Esophagus muscularis mucosa (tissue), 4 donors: ENCODE measurements at regions not wholly inside any gene's neighbourhood (a gene's known extent, or its start where the extent isn't known, plus 50 kb on each side); places are given as distances from the start of the nearest gene placed in this dataset.

Source experiments
- CTCF ChIP-seq, 3 experiments: fragments of 200-600 bp in 2 of 3; fragments of 450-650 bp in 1 of 3; sonication (generic) in 2 of 3; IDR thresholded peaks; one replicate each; pipeline ENCODE4 v1.5.1; 2017 to 2019; ENCODE audit warnings: antibody characterized with exemption in 3 of 3, mild to moderate bottlenecking in 2 of 3, moderate library complexity in 1 of 3
- EP300 ChIP-seq: sonication (generic); formaldehyde crosslinking; IDR thresholded peaks from one replicate; pipeline ENCODE4 v1.6.1; 2017; ENCODE audit warnings: antibody characterized with exemption
- POLR2A ChIP-seq: fragments of 450-650 bp; IDR thresholded peaks from one replicate; pipeline ENCODE4 v1.6.1; 2017; ENCODE audit warnings: antibody characterized with exemption, moderate library complexity, mild to moderate bottlenecking, low read depth
- POLR2AphosphoS5 ChIP-seq, 2 donors: sonication (generic); formaldehyde crosslinking; IDR thresholded peaks; one replicate each; pipeline ENCODE4 v1.6.1; 2017; ENCODE audit warnings: antibody characterized with exemption in 2 of 2

GRCh38 chrX:36640232-36640631, 367.9 kb upstream of the FAM47C start:
- TF ChIP-seq CTCF (IDR thresholded peaks at IDR 0.05) (no peak), EP300 (no peak), POLR2A (no peak), POLR2AphosphoS5 (IDR thresholded peaks at IDR 0.05) (no peak)
